HL-60 (cell line): ENCODE measurements at regions not wholly inside any gene's neighbourhood (a gene's known extent, or its start where the extent isn't known, plus 50 kb on each side); places are given as distances from the start of the nearest gene placed in this dataset.

Experiments used
- DNase-seq, 2 experiments: peaks; one replicate each; pipeline ENCODE4 v3.0.0-alpha.2; 2010 to 2020; ENCODE audit warnings: low read depth in 1 of 2, low spot score in 1 of 2
- H3K27ac ChIP-seq: fragments of 250-450 bp; sonication (Bioruptor Pico); replicated peaks from 2 replicates; pipeline ENCODE4 v1.5.1; 2020; ENCODE audit warnings: mild to moderate bottlenecking, moderate library complexity
- H3K27me3 ChIP-seq: fragments of 250-450 bp; sonication (Bioruptor Pico); 2 replicates; pipeline ENCODE4 v1.5.1; 2021; ENCODE audit warnings: mild to moderate bottlenecking, moderate library complexity; ENCODE audit not compliant: insufficient read depth, poor library complexity, severe bottlenecking
- H3K4me3 ChIP-seq: replicated peaks from 2 replicates; pipeline ENCODE4 v1.5.1; 2011; ENCODE audit warnings: mild to moderate bottlenecking, control low read depth, low read length; ENCODE audit not compliant: insufficient read depth
- CTCF ChIP-seq: IDR thresholded peaks from one replicate; pipeline ENCODE4 v1.5.1; 2011; ENCODE audit warnings: low read length, control low read depth, inconsistent platforms; ENCODE audit not compliant: insufficient read depth
- GABPA ChIP-seq: IDR thresholded peaks from 2 replicates; pipeline ENCODE4 v1.6.1; 2012; ENCODE audit warnings: low read depth
- POLR2AphosphoS5 ChIP-seq: IDR thresholded peaks from 2 replicates; pipeline ENCODE4 v1.6.1; 2012; ENCODE audit warnings: low read depth
- REST ChIP-seq: IDR thresholded peaks from 2 replicates; pipeline ENCODE4 v1.6.1; 2012; ENCODE audit warnings: low read depth; ENCODE audit not compliant: insufficient replicate concordance
- SPI1 ChIP-seq: IDR thresholded peaks from 2 replicates; pipeline ENCODE4 v1.6.1; 2012; ENCODE audit warnings: low read depth, mild to moderate bottlenecking, borderline replicate concordance

DNA sequence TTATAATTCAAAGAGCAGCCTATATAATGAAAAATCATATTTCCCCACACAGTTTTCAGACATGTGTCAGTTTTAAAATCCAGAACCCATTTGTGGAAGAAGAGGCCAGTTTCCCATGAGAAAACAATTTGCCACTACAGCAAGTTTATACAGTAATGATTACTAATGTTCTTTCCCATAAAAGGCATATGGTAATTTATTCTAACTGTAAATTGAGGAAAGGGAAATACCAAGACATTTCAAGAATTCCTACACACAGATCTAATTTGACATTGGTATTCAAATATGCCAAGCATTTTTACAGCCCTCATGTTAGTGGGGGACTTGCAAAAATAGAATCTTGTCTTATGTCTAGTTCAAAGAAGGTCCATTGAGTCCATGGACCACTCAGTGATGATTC, 1368.6 kb downstream of the FSTL5 start:
- no peak for TF ChIP-seq POLR2AphosphoS5
- no peak for TF ChIP-seq GABPA
- no peak for TF ChIP-seq SPI1
- TF ChIP-seq CTCF, result no peak
- TF ChIP-seq REST, result no peak

DNA sequence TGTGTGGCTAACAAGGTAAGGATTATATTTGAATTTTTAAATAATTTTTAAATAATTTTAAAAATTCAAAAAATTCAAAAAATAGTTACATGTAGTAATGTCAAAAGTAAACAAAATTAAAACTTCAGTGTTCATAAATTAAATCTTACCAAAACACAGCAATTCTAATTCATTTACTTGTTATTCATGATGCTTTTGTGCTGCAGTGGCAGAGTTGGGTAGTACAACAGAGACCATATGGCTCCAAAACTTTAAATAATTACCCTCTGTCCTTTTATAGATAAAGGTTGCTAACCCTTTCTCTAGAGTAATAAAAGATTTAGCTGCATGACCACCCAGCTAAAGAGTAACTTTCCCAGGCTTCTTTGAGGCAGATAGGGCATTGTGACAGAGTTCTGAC, 1355.6 kb downstream of the FSTL5 start:
- no peak overlapping the region for H3K27ac ChIP-seq
- H3K4me3 ChIP-seq, result no peak overlapping the region
- no peak for DNase-seq
- H3K27me3 ChIP-seq, result no peaks in the 10 kb centered on the region
- no peak for TF ChIP-seq SPI1
- no peak for TF ChIP-seq GABPA
- no peak for TF ChIP-seq POLR2AphosphoS5
- TF ChIP-seq CTCF, result no peak
- no peak for TF ChIP-seq REST

More for the DNA sequence above, 1368.6 kb downstream of the FSTL5 start:
- H3K4me3 ChIP-seq, result no peak overlapping the region
- DNase-seq, result no peak
- H3K27ac ChIP-seq, result no peak overlapping the region
- no peaks in the 10 kb centered on the region for H3K27me3 ChIP-seq

GRCh38 chr4:160809576-160809975, 1354.2 kb downstream of the FSTL5 start:
- TF ChIP-seq SPI1, result no peak
- no peak for TF ChIP-seq GABPA
- no peak for TF ChIP-seq CTCF
- no peak for TF ChIP-seq POLR2AphosphoS5
- TF ChIP-seq REST, result no peak
- no peak for DNase-seq
- Histone ChIP-seq H3K27me3 (no peaks in the 10 kb centered on the region), H3K4me3 (no peak overlapping the region), H3K27ac (no peak overlapping the region)
